NCI-H1436 treated with DMSO at 0.1 percent for 48 hours (cell line): ENCODE measurements at regions not wholly inside any gene's neighbourhood (a gene's known extent, or its start where the extent isn't known, plus 50 kb on each side); places are given as distances from the start of the nearest gene placed in this dataset.
"Not testable (repeated sequence)": the region's sequence is repeated elsewhere in the genome, so short reads cannot be mapped to it uniquely, and the experiment has no call there.

ENCODE experiments used
- DNase-seq: peaks from one replicate; lab custom pipeline; 2025; lab: John Stamatoyannopoulos, UW

DNA sequence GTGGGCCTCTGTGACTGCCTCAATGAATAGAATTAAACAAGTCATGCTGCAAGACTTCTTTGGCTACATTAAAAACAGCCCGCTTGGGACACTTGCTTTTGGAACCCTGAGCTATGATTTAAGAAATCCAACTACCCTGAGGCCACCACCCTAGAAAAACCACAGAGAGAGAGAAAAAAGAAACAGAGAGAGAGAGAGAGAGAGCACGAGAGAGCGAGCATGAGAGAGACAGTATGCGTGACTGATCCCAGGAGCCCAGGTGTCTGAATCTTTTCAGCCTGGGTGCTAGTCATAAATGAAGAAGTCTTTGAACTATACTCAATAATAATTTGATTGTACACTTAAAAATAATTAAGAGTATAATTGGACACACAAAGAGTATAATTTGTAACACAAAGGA, 123.1 kb upstream of the FREM1 start:
- no peak for DNase-seq

DNA sequence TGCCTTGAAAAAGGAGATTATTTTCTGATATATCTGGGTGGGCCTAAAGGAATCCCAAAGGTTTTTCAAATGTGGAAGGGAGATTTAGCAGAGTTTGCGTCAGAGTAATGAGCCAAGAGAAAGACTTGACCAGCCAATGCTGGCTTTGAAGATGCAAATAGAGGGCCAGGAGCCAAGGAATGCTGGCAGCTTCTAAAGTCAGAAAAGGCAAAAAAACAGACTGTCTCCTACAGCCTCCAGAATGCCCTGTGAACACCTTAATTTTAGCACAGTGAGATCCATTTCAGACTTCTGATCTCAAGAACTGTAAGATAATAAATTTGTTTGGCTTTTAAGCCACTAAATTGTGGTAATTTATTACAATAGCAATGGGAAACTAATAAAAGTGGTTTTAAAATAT, 122.6 kb upstream of the FREM1 start:
- no peak for DNase-seq

DNA sequence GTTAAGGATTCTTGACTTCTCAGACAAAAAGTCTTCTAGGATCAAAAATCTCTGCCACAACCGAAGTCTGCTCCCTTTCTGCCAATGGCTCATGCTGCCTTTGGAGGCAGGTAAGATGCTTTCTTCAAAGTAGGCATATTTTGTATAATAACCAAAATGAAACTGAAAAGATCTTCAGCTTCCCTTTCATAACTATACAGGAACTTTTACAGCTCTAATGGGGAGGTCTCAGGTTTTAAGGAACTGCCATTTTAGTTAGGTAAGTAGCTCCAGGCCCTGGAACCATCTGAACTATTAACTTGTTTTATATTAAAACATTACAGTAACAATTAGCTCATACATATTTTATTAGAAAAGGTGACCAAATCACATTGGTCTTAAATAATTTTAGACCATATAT, 110.9 kb upstream of the FREM1 start:
- DNase-seq: no peak

DNA sequence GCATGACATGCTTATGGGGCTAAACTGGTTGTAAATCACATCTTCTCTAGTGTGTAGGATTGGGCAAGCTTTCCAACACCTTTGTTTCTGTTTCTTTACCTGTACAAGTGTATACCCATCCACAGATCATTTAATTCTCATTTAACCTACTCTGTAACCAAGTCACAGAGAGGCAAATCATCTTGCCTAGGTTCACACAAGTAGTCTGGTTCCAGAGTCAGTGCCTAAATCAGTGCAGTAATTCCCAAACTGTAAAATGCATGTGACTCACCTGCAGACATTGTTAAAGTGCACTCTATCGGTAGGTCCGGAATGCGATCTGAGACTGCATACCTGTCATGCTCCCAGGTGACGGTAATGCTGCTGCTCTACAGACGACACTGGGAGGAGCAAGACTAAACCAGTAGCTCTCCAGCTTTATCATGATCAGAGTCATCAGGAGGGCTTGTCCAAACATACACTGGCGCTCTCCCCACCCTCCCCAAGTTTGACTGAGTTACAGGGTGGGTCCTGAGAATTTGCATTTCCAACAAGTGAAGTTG, 107.9 kb upstream of the FREM1 start:
- DNase-seq: no peak

DNA sequence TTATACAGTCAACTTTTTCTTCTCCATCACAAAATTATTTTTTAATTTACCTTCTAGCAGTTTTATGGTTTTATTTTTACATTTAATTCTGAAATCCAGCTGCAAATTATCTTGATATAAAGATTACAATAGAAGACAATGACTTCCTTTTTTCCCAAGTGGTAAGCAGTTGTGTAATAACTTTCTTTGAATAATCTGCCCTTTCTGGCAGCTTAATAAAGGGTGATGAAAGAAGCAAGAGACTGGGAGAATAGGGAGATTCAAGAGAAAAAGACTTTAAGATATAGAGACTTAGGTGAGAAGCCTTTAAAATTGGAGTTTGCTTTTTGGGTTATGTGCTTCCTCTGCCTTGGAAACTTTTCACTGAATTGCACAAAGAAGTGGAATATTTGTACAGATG, 100.4 kb upstream of the FREM1 start:
- DNase-seq: no peak

DNA sequence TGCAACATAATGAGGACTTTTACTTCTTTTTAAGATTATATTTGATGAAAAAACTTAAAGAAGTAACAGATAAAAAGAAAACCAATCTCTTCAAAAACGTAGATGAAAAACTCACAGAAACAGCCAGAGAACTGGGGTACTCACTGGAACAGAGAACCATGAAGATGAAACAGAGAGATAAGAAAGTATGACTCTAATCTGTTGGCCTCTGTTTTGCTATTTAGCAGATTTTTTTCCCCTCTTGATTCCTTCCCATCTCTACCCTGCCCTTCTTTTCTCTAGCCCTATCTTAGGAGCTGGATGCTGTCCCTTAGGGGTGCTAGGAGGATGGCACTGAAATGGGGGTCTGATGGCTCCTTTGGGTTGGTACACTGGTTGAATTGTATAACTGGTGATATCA, 97.5 kb upstream of the FREM1 start:
- DNase-seq: no peak

DNA sequence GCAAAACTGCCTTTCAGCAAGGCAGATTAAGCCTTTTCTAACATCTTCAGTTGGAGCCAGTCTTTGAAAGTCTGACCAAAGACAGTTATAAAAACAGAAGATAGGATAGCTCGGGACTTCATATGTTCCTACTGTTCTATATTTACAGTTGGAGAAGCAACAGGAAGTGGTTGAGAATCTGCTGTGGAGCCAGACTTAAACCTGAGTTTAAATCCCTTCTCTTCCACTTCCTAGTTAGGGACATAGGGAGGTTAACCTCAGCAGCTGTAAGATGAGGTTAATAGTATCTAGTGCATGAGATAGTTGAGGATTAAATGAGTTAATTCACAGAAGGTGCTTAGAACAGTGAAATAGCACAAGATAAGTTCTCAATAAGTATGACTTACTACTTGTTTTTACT, 84.5 kb upstream of the FREM1 start:
- DNase-seq: no peak

DNA sequence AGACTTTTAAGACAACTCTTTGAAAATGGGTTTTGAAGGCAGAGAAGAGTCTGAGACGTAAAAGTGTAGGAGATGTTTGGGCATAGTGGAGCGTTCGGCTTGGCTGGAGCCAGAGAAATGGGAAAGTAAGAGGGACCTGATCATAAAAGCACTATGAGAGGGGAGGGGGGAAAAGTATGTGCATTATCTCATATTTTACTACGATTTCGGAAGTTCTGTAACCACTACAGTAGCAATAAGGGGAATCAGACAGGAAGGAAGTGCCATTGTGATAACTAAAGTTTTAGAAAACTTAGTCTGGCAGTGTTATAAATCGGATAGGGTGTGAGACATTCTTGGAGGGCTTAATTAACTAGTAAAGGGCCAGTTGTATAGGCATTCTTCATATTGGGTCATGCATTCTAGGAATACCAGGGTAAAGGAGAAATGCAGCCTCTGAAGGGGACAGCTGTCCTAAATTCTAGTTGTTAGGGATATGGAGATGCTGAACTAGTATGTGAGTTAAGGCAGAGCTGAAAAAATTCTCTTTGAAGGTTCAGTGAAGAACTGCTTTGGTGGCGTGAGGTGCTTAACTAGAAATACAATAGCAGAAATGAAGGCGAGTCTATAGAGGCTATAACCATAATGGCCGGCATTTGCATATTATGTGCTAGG, 83.8 kb upstream of the FREM1 start:
- no peak for DNase-seq

DNA sequence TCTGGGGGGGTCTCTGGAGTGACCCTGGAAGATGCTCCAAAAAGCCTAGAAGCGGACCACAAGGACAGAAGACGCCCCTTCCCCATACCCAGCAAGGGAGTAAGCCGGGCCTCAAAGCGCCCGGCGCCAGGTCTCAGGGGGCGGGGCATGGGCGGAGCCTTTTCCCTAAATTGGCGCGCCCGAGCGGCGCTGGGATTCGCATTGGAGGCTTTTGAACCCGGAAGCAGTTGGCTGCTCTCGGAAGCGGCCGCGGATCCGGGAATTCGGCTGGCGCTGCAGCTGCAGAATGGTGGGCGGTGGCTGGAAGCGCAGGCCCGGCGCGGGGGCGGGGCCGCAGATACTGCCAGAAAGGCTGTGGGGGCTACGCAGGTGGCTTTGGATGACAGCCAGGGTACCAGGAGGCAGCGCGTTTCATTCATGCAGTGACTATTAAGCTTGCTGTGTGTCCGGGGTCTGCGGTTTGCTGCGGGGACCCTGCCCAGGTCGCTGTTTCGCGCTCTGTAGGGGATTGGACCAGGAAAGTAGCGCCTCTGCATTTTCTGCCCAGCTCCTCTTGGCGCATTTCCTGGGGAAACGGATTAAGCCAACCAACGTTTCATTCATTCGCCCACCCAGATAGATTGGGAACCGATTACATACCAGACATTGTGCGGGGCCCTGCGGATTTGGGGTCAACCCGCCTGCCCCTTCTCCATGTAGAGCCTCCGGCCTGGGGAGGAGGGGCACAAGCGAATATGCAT, 83.0 kb upstream of the FREM1 start:
- DNase-seq: peak; percentile 71

DNA sequence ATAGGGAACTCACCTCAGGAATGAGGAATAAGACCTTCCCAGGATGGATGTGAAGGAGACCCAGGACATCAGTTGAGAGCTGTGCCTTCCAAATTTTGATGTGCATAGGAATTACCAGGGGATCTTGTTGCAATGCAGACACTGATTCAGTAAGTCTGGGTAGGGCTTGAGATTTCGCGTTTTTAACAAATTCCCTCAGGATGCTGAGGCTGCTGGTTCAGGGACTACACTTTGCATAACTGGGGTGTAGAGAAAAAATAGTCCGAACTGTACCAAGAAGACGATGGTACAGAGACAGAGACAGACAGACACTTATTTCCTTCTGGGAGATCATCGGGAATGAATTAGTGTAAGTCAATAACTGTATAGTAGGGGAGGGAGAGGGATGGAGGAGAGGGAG, 82.3 kb upstream of the FREM1 start:
- DNase-seq: no peak

DNA sequence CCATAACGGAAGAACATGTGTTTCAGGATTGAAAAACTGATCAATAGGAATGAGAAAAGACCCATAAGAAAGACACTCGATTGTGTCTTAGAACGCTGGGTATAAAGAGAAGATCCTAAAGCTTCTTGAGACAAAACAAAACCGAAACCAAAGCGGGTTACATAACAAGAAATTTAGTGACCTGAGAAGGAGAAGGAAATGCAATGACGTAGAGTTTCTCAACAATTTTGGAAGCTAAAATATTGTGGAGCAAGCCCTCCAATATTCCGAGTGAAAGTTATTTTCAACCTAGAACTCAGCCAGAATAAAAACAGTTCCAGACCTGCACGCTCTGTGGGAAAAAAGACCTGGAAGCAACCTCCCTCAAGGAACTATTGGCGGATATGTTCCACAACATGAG, 81.9 kb upstream of the FREM1 start:
- DNase-seq: no peak

DNA sequence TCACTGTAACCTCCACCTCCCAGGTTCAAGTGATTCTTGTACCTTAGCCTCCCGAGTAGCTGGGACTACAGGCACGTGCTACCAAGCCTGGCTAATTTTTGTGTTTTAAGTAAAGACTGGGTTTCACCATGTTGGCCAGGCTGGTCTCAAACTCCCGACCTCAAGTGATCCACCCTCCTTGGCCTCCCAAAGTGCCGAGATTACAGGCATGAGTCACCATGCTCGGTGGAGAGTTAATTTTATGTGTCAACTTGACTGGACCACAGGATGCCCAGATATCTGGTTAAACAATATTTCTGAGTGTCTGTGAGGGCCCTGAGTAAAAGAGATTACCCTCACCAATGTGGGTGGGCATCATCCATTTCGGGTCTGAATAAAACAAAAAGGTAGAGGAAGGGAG, 80.4 kb upstream of the FREM1 start:
- DNase-seq: not testable (repeated sequence)

DNA sequence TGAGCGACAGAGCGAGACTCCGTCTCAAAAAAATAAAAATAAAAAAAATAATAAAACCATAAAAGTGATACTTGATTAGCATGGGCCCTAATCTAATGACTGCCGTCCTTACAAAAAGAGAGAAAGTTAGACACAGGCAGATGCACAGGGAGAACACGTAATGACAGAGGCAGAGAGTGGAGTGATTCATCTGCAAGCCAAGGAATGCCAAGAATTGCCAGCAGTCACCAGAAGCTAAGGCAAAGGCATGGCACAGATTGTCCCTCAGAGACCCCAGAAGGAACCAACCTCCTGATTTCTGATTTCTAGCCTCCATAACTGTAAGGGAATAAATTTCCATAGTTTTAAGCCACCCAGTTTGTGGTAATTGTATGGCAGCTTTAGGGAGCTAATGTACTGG, 79.6 kb upstream of the FREM1 start:
- DNase-seq: no peak

DNA sequence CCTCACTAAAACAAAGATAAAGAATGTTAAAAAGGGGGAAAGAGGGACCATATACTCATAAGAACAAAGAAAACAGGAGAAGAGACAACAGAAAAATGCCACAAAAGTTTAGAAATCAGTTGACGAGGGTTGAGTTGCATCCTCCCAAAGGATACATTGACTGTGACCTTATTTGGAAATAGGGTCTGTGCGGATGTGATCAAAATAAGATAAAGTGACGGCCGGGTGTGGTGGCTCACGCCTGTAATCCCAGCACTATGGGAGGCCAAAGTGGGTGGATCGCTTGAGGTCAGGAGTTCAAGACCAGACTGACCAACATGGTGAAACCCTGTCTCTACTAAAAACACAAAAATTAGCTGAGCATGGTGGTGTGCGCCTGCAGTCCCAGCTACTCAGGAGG, 79.1 kb upstream of the FREM1 start:
- DNase-seq: not testable (repeated sequence)

DNA sequence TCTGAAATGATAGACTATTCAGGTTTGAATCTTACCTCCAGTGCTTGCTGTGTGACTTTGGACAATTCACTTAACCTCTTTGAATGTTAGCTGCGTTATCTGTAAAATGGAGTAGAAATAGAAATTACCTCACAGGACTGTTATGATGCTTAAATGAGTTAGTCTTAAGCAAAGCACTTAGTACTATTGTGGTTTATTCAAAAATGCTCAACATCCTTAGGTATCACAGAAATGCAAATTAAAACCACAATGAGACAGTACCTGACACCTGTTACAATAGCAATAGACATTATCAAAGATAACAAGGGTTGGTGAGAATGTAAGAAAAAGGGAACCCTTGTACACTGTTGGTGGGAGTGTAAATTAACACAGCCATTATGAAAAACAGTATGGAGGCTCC, 77.6 kb upstream of the FREM1 start:
- DNase-seq: no peak

DNA sequence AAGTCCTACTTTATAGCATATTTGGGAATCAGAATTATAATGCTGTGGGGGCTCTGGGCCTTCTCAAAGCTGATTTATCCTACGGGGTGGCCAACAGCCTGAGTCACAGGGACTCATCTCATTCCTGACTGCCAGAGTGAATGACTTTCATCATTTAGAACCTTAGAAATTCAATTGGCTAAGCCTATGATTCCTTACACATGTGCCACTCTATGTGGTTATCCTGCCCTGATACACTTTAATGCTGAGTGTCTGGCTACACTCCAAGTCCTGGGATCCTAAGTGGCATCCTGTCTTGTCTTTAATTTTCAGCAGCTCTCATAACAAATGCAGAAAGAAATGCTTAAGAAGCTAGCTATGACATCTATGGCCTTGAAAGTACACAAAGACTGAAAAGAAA, 75.2 kb upstream of the FREM1 start:
- DNase-seq: no peak

DNA sequence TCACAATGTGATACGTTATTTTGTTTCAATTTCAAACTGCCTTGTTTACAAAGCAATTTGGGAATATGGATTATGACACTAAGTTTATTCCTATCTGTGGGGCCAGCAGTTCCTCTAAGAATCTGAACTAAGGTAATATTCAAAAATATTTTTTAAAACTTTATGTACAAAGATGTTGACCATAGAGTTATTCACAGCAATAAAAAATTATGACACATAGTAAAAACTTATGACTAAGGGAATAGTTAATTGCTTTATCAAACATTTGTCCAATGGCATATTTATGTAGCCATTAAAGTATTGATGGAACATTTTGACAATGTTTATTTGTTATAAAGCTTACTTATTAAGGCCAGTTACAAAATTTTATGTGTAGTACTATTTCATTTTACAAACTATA, 73.4 kb upstream of the FREM1 start:
- DNase-seq: no peak

DNA sequence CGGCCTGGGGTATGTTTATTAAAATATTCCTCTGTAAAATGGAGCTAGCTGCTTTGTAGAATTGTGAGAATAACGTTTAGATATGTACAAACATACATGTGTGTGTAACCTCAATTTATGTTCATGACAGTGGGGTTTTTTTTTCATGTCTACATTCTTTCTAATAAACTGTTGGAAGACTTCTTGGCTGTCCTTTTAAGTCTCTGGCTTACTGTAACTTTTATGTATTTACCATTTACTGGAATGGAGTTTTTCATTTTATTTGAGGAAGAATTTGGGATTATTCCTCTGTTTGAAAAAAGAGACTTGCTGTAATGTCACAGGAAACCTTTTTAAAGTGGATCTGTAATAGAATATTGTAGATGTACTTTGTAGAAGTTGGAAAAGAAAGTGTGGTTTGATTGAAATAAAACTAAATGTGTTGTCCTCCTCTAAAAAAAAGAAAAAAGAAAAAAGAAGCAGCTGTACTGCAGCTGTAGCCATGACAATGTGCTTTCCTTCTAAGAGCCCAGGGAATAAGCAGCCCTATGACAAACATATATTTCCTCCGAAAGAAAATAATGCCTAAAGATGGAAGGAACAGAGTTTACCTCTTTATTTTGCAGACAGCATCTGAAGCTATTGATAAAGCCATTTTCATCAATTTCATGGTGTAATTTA, 71.2 kb upstream of the FREM1 start:
- no peak for DNase-seq

DNA sequence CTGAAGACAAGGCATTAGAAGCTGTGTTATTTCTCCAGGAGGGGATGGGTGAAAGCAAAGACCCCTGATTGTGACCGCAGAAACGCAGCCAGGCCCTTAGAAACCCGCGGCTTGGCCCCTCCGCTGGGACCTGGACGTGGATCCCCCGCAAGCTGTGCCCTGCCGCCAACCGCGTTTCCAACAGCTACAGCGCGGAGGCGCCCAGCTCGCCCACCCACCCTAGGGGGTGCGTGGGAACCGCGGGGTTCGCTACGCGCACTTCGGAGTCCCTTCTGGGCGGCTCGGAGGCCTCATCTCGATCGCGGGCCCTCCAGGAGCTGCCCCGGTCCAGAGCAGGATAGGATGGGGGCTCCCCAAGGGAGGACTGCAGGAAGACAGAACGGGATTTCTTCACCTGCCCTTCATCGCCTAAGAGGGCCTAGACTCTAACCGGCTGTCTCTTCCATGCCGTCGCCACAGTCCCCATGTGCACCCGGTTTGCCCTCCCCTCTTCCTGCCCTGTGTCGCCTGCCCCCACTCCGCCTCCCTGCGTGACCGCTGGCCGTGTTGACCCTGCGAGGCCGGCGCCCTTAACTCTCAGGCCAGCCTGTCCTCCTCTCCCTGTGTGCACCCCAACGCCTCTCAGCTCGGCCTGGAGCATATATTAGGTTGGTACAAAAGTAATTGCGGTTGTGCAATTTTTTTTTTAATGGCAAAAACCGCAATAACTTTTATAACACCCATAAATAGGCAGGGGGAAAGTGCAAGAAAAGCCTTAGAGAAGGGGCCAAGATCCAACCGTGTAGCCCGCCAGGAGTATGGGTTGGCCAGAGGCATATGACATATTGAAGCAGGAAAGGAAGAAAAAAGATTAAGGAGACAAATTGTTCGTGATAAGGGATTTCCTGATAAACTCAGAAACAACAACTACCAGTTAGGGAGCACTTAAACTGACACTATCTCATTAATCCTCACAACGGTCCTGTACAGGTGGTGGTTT, 68.1 kb upstream of the FREM1 start:
- no peak for DNase-seq

DNA sequence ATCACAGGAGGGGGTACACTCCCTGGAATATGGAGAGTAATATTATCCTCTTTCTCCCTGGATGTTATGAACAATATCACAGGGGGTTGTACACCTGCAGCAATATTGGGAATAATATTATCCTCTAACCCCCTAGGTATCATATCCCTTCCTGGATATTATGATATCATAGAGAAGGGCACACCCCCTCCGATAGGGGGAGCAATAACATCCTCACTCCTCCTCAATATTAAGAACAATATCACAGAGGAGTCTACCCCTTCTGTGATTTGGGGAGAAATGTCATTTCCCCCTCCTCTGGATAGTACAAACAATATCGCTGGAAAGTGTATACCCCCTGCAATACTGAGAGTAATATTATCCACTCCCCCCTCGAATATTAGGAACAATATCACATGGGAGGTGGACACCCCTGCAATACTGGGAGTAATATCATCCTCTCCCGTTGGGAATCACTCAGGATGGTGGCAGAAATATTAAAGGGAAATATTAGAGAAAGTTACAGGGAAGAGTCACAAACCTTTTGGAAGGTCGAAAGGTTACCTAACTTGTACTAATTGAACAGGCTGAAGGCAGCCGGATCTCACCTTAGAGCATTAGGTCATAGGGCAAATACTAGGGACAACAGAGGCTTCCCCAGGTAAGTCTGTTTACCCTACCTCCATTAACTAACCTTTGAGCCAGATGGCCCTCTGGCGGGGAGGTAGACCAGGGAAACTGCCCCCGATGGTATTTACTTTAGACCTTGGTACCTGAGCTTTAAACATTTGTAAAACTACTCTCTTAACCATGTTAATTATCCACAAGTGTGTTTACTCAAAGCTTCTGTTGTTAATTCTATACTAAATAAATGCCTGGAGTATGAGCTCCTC, 57.5 kb upstream of the FREM1 start:
- no peak for DNase-seq
